ENCODE measurements at regions not wholly inside any gene's neighbourhood (a gene's known extent, or its start where the extent isn't known, plus 50 kb on each side); places are given as distances from the start of the nearest gene placed in this dataset.
"Not testable (repeated sequence)": the region's sequence is repeated elsewhere in the genome, so short reads cannot be mapped to it uniquely, and the experiment has no call there.

GRCh38 chr11:71152312-71153004 lies 99.9 kb downstream of the SHANK2 start:
- H3K27me3 ChIP-seq; H3K4me3 ChIP-seq; H3K4me1 ChIP-seq; DNase-seq; H3K27ac ChIP-seq; H3K9me3 ChIP-seq (replicated peaks); H3K36me3 ChIP-seq: not testable (repeated sequence)

- Histone ChIP-seq H3K4me1 (no peaks in the 10 kb centered on the region), H3K4me3 (no peak overlapping the region), H3K27me3 (no peaks in the 10 kb centered on the region), H3K36me3 (no peaks in the 10 kb centered on the region), H3K27ac (no peak overlapping the region), H3K9me3 (replicated peaks) (no peaks in the 10 kb centered on the region)
- DNase-seq: no peak
These were observed 100.8 kb downstream of the SHANK2 start for GRCh38 chr11:71151561-71151960.

- Histone ChIP-seq H3K36me3 (no peaks in the 10 kb centered on the region), H3K4me3 (no peak overlapping the region), H3K4me1 (no peaks in the 10 kb centered on the region), H3K27me3 (no peaks in the 10 kb centered on the region), H3K9me3 (replicated peaks) (no peaks in the 10 kb centered on the region), H3K27ac (no peak overlapping the region)
- DNase-seq: no peak
These were observed 101.5 kb downstream of the SHANK2 start for GRCh38 chr11:71150859-71151258.

- Histone ChIP-seq H3K9me3 (replicated peaks) (no peaks in the 10 kb centered on the region), H3K27me3 (no peaks in the 10 kb centered on the region), H3K27ac (no peak overlapping the region), H3K4me1 (no peaks in the 10 kb centered on the region), H3K4me3 (no peak overlapping the region), H3K36me3 (no peaks in the 10 kb centered on the region)
- no peak for DNase-seq
These were observed 103.7 kb downstream of the SHANK2 start for GRCh38 chr11:71148716-71149115.

GRCh38 chr11:71147331-71147730 lies 105.0 kb downstream of the SHANK2 start:
- H3K4me3 ChIP-seq: no peak overlapping the region
- no peaks in the 10 kb centered on the region for H3K9me3 ChIP-seq (replicated peaks)
- no peaks in the 10 kb centered on the region for H3K36me3 ChIP-seq
- no peaks in the 10 kb centered on the region for H3K27me3 ChIP-seq
- H3K27ac ChIP-seq: no peak overlapping the region
- DNase-seq: no peak
- no peaks in the 10 kb centered on the region for H3K4me1 ChIP-seq

- no peaks in the 10 kb centered on the region for H3K27me3 ChIP-seq
- H3K4me1 ChIP-seq: no peaks in the 10 kb centered on the region
- H3K4me3 ChIP-seq: no peak overlapping the region
- DNase-seq: no peak
- no peak overlapping the region for H3K27ac ChIP-seq
- no peaks in the 10 kb centered on the region for H3K36me3 ChIP-seq
- H3K9me3 ChIP-seq (replicated peaks): no peaks in the 10 kb centered on the region
These were observed 105.5 kb downstream of the SHANK2 start for GRCh38 chr11:71146846-71147245.

GRCh38 chr11:71145988-71146824 lies 106.2 kb downstream of the SHANK2 start:
- Histone ChIP-seq H3K27ac (no peak overlapping the region), H3K4me3 (no peak overlapping the region), H3K9me3 (replicated peaks) (no peaks in the 10 kb centered on the region), H3K4me1 (no peaks in the 10 kb centered on the region), H3K27me3 (no peaks in the 10 kb centered on the region), H3K36me3 (no peaks in the 10 kb centered on the region)
- no peak for DNase-seq

GRCh38 chr11:71145368-71145767 lies 107.0 kb downstream of the SHANK2 start:
- no peaks in the 10 kb centered on the region for H3K9me3 ChIP-seq (replicated peaks)
- DNase-seq: no peak
- peaks cover 5% of the 10 kb centered on the region; the same call in 1 of the 2 replicates for H3K4me1 ChIP-seq
- no peaks in the 10 kb centered on the region for H3K36me3 ChIP-seq
- no peak overlapping the region for H3K4me3 ChIP-seq
- no peak overlapping the region for H3K27ac ChIP-seq
- H3K27me3 ChIP-seq: no peaks in the 10 kb centered on the region

GRCh38 chr11:71144736-71145135 lies 107.6 kb downstream of the SHANK2 start:
- DNase-seq: no peak
- no peak overlapping the region for H3K27ac ChIP-seq
- no peaks in the 10 kb centered on the region for H3K9me3 ChIP-seq (replicated peaks)
- no peaks in the 10 kb centered on the region for H3K36me3 ChIP-seq
- H3K4me1 ChIP-seq: peaks cover 9% of the 10 kb centered on the region; the same call in 1 of the 2 replicates
- no peaks in the 10 kb centered on the region for H3K27me3 ChIP-seq
- H3K4me3 ChIP-seq: no peak overlapping the region

GRCh38 chr11:71144010-71144409 lies 108.4 kb downstream of the SHANK2 start:
- DNase-seq: no peak
- no peak overlapping the region for H3K4me3 ChIP-seq
- no peaks in the 10 kb centered on the region for H3K9me3 ChIP-seq (replicated peaks)
- H3K27me3 ChIP-seq: no peaks in the 10 kb centered on the region
- no peak overlapping the region for H3K27ac ChIP-seq
- H3K4me1 ChIP-seq: peaks cover 9% of the 10 kb centered on the region; the same call in 1 of the 2 replicates
- no peaks in the 10 kb centered on the region for H3K36me3 ChIP-seq

GRCh38 chr11:71140206-71140919 lies 112.0 kb downstream of the SHANK2 start:
- peak; percentile 64 to 76 for DNase-seq
- Histone ChIP-seq H3K36me3 (no peaks in the 10 kb centered on the region), H3K9me3 (replicated peaks) (no peaks in the 10 kb centered on the region), H3K4me3 (no peak overlapping the region), H3K27me3 (no peaks in the 10 kb centered on the region), H3K4me1 (peaks cover 9% of the 10 kb centered on the region; the same call in 1 of the 2 replicates), H3K27ac (no peak overlapping the region)

- no peaks in the 10 kb centered on the region for H3K36me3 ChIP-seq
- H3K27ac ChIP-seq: no peak overlapping the region
- no peaks in the 10 kb centered on the region for H3K9me3 ChIP-seq (replicated peaks)
- H3K4me3 ChIP-seq: no peak overlapping the region
- H3K4me1 ChIP-seq: peaks cover 9% of the 10 kb centered on the region; the same call in 1 of the 2 replicates
- H3K27me3 ChIP-seq: no peaks in the 10 kb centered on the region
- DNase-seq: peak; percentile 49 to 73
These were observed 112.7 kb downstream of the SHANK2 start for GRCh38 chr11:71139516-71140205.

- H3K36me3 ChIP-seq: no peaks in the 10 kb centered on the region
- H3K27me3 ChIP-seq: no peaks in the 10 kb centered on the region
- H3K9me3 ChIP-seq (replicated peaks): no peaks in the 10 kb centered on the region
- no peak overlapping the region for H3K4me3 ChIP-seq
- H3K27ac ChIP-seq: no peak overlapping the region
- peaks cover 9% of the 10 kb centered on the region; the same call in 1 of the 2 replicates for H3K4me1 ChIP-seq
- DNase-seq: no peak
These were observed 113.5 kb downstream of the SHANK2 start for GRCh38 chr11:71138737-71139425.

- Histone ChIP-seq H3K27ac (no peak overlapping the region), H3K4me1 (peaks cover 13% of the 10 kb centered on the region), H3K36me3 (no peaks in the 10 kb centered on the region), H3K9me3 (replicated peaks) (no peaks in the 10 kb centered on the region), H3K27me3 (no peaks in the 10 kb centered on the region), H3K4me3 (no peak overlapping the region)
- DNase-seq: no peak
These were observed 115.0 kb downstream of the SHANK2 start for GRCh38 chr11:71137376-71137775.

All from SJCRH30 (cell line).